ENCODE measurements at regions not wholly inside any gene's neighbourhood (a gene's known extent, or its start where the extent isn't known, plus 50 kb on each side); places are given as distances from the start of the nearest gene placed in this dataset.

DNA sequence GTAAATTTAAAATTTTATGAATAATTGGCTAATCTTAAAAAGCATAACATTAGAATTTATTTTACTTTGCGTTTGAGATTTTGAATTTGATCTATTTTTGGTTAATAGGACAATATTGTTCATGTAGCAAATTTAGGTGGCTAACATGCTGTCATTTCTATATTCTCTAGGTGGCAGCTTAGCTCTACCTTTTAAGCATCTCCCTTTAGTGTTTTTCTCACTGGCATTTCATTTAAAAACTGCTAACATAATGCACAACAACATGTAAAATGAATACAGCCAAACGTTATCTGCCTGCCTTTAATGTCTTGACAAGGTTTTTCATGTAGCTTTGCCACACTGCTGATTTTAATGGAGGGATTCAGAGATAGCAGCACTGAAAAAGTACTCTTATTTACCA is 272.4 kb upstream of the FBXO33 start:
- no peak for TF ChIP-seq POLR2A (IDR thresholded peaks at IDR 0.05)
- TF ChIP-seq, protein P1, sequence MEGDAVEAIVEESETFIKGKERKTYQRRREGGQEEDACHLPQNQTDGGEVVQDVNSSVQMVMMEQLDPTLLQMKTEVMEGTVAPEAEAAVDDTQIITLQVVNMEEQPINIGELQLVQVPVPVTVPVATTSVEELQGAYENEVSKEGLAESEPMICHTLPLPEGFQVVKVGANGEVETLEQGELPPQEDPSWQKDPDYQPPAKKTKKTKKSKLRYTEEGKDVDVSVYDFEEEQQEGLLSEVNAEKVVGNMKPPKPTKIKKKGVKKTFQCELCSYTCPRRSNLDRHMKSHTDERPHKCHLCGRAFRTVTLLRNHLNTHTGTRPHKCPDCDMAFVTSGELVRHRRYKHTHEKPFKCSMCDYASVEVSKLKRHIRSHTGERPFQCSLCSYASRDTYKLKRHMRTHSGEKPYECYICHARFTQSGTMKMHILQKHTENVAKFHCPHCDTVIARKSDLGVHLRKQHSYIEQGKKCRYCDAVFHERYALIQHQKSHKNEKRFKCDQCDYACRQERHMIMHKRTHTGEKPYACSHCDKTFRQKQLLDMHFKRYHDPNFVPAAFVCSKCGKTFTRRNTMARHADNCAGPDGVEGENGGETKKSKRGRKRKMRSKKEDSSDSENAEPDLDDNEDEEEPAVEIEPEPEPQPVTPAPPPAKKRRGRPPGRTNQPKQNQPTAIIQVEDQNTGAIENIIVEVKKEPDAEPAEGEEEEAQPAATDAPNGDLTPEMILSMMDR (IDR thresholded peaks at IDR 0.05) = no peak
- Histone ChIP-seq H3K4me1 (no peaks in the 10 kb centered on the region), H3K27me3 (no peaks in the 10 kb centered on the region), H3K36me3 (no peaks in the 10 kb centered on the region), H3K27ac (no peak overlapping the region), H3K4me3 (no peak overlapping the region), H3K9me3 (no peaks in the 10 kb centered on the region)
- WGBS, 2 donors = 62 to 65% methylated on average over 2 of the region's 2 CpGs
- intact Hi-C loops (cut with DNase I) = no loop called here
- no peak for DNase-seq

GRCh38 chr14:39694341-39694740 is 262.1 kb upstream of the FBXO33 start:
- Histone ChIP-seq H3K36me3 (no peaks in the 10 kb centered on the region), H3K9me3 (no peaks in the 10 kb centered on the region), H3K4me3 (no peak overlapping the region), H3K27me3 (no peaks in the 10 kb centered on the region), H3K4me1 (no peaks in the 10 kb centered on the region), H3K27ac (no peak overlapping the region)
- 58 to 60% methylated on average over 2 of the region's 2 CpGs for WGBS, 2 donors
- no peak for TF ChIP-seq POLR2A (IDR thresholded peaks at IDR 0.05)
- TF ChIP-seq, protein P1 (IDR thresholded peaks at IDR 0.05) = no peak
- DNase-seq = no peak
- intact Hi-C loops (cut with DNase I) = no loop called here

DNA sequence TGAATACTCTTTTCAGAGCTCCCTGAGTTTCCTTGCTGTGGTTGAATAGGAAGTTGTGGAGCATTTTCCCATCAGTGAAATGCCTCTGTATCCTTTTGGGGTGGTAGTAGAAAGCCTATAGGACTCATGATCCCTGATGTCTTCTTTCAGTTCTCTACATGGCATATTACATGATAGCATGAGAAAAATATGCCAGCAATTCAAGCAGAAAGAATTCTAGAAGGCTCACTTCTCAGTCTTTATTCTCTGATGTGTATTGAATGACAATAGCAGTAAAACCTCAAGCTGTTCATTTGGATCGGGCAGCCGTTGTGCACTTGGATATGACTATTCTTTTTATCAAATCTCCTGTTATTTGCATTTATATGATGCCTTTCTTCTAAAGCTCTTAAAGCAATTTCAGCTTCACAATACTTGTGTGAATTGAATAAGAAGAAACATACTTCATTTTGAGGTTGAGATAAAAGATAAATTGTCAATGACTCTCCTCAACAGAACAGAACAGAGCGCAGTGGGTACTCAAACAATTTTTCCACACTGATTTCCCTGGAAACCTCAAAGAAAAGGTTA is 251.5 kb upstream of the FBXO33 start:
- no peak for TF ChIP-seq POLR2A (IDR thresholded peaks at IDR 0.05)
- TF ChIP-seq, protein P1 (IDR thresholded peaks at IDR 0.05) = no peak
- Histone ChIP-seq H3K4me1 (no peaks in the 10 kb centered on the region), H3K4me3 (no peak overlapping the region), H3K36me3 (no peaks in the 10 kb centered on the region), H3K9me3 (peaks cover 0 to 12% (median 0%) of the 10 kb centered on the region in 3 donors), H3K27me3 (no peaks in the 10 kb centered on the region), H3K27ac (no peak overlapping the region)
- 44 to 46% methylated on average over 3 of the region's 3 CpGs for WGBS, 2 donors
- no peak for DNase-seq
- intact Hi-C loops (cut with DNase I) = no loop called here

DNA sequence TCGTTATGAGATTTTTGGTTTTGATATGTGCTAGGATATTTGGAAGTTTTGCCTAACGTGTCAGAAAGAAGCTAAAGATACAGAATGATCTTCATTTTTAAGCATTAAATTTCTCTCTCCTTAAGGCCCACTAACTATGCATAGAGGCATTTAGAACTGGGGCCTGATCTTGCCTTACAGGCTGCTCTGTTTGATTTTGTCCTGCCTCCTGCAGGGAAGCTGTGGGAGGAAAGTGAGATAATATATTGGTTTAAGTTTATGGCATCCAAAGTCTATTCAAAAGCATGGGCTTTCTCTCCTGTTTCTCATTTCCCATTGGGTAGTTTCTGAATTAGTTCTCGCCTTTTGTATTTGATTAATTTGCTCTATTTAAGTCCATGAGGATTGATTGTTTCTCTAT is 250.3 kb upstream of the FBXO33 start:
- TF ChIP-seq, protein P1 (IDR thresholded peaks at IDR 0.05) = no peak
- TF ChIP-seq POLR2A (IDR thresholded peaks at IDR 0.05) = no peak
- intact Hi-C loops (cut with DNase I) = no loop called here
- H3K36me3 ChIP-seq = no peaks in the 10 kb centered on the region
- H3K9me3 ChIP-seq = peaks cover 0 to 10% (median 0%) of the 10 kb centered on the region in 3 donors
- WGBS, 2 donors = 54 to 65% methylated on average over 3 of the region's 3 CpGs
- no peak for DNase-seq
- no peak overlapping the region for H3K4me3 ChIP-seq
- H3K27me3 ChIP-seq = no peaks in the 10 kb centered on the region
- no peaks in the 10 kb centered on the region for H3K4me1 ChIP-seq
- H3K27ac ChIP-seq = no peak overlapping the region

DNA sequence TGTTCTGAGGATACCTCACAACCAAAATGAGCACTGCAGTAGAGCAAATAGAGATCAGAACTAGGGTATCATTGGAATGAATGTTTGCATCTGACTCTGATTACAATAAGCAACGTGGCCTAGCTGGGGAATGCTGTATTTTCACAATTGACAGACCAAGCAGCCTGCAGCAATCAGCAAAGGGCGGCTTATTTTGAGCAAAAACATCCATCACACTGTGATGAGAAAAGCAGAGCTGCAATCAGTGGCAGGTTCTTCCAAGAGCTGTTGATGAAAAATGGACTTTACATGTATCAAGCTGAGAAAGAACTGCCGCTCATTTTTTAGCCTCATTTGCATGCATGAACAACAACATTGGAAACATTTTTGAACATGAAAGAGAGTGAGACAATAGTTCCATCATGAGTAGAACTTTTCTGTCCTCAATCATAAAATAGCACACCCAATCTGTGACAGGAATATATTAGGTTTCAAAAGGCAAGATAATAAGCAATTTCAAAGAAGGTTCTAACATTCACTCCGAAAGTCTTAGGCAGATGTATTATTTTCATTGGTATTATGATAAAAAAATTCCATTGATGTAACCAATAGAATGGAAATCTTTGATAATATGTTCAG is 249.7 kb upstream of the FBXO33 start:
- no peak for TF ChIP-seq POLR2A (IDR thresholded peaks at IDR 0.05)
- TF ChIP-seq, protein P1 (IDR thresholded peaks at IDR 0.05) = no peak
- no peaks in the 10 kb centered on the region for H3K36me3 ChIP-seq
- WGBS, 2 donors = 48 to 50% methylated on average over 4 of the region's 4 CpGs

More for the DNA sequence above, 249.7 kb upstream of the FBXO33 start:
- H3K4me3 ChIP-seq = no peak overlapping the region
- H3K9me3 ChIP-seq = peaks cover 0 to 4% (median 0%) of the 10 kb centered on the region in 3 donors
- H3K4me1 ChIP-seq = no peaks in the 10 kb centered on the region
- no peak for DNase-seq
- no peak overlapping the region for H3K27ac ChIP-seq
- no peaks in the 10 kb centered on the region for H3K27me3 ChIP-seq
- intact Hi-C loops (cut with DNase I) = no loop called here
